Posterior cingulate gyrus (tissue), 11 donors: ENCODE measurements at regions not wholly inside any gene's neighbourhood (a gene's known extent, or its start where the extent isn't known, plus 50 kb on each side); places are given as distances from the start of the nearest gene placed in this dataset.

ENCODE experiments used
- DNase-seq, 10 donors: peaks; one replicate each; pipeline versions ENCODE4 v3.0.0 to v3.0.0-alpha.2; 2020 to 2021; ENCODE audit warnings: mixed read lengths in 3 of 10
- intact Hi-C: fragments of 100-400 bp; cut with DNase I; formaldehyde crosslinking; loops from one replicate; pipeline ENCODE4 v1.15.1; 2023

DNA sequence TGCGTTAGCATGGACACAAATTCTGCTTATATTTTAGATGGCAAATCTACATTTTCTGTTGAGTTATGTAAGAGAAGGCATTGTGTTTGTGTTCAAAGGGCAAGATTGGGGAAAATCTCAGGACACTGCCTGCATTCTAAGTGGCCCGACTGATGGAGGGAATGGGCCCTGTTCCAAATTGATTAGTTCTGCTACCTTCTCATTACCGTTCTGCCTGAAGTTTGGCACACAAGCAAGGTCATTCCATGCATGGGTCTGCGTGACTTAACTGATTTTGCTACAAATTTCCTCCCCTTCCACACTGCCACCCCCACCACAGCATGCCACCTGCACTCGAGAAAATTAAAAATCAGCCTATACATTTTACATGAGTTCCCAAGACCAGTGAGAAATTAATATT lies 409.9 kb downstream of the BRINP1 start:
- DNase-seq: no peak
- intact Hi-C loops: no loop called here

DNA sequence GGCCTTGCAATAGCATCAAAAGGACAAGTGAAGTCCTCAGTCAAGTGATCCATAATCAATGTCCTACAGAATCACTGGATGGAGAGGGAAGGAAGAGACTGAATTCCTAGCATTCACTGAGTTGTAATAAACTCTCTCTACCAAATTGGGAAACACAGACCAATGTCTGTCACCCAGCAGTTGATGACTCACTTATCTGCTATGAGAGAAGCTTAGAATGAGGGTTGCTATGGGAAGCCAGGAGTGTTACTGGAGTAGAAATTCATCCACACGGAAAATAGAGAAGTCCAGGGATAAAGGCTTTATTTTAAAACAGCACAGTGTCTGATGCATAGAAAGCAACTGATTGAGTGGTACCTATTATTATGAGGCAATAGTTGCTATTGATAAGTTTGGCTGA lies 407.4 kb downstream of the BRINP1 start:
- intact Hi-C loops: no loop called here
- no peak for DNase-seq

- peak in 3 of 10 donors; percentile 7 to 67 (median 54) for DNase-seq
- intact Hi-C loops: no loop called here
Observed at GRCh38 chr9:118962426-118962825, 406.8 kb downstream of the BRINP1 start.

DNA sequence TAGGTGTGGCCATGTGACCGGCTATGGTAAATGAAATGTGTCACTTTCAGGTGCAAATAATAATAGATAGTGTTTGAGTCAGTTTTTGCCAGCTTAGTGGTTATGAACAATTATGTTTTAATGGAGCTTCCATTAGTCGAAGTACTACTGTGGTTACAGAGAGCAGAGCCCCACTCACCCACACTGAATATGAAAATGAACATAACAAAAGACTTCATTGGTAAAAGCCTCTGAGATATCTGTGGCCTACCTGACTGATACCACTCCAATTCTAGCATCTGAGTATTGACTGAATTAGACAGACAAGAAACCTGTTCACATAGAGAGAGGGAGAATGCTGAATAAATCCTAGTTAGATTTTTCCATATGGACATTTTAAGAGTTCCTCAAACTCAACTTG lies 405.6 kb downstream of the BRINP1 start:
- intact Hi-C loops: no loop called here

DNA sequence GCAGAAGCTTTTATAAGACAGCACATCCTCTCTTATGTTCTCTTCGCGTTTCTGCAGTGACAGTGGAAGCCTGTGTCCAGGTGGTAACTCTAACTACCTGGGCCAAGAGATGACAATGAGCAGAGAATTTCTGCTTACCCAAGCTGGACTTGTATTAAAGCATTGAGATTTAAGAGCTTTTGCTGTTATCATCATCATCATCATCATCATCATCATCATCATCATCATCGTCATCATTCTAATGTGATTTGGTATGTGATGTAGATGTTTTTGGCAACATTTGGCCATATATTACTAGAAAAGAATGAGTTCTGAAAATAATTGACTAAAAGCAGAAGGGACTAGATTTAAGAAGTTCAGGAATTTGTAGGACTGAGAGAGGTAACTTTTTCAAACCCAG lies 401.3 kb downstream of the BRINP1 start:
- intact Hi-C loops: no loop called here

More for the DNA sequence above, 405.6 kb downstream of the BRINP1 start:
- no peak for DNase-seq

DNA sequence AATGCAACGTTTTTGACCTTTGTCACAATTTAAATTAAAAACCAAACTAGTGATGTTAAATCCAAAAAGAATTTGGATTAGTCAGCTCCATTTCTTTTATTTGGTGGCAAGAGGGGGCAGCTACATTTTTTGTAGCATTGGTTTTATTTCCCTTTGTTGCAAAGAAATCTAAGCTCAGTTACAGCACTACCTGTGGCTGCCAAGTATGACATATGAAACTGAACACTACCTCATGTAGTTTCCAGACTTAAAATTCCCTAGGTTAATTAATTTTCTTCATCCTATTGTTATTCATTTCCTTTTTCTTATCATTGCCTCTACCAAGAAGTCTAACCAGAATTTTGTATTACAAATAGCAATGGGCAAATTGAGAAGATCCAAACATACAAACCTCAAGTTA lies 393.5 kb downstream of the BRINP1 start:
- intact Hi-C loops: no loop called here
- DNase-seq: no peak

More for the DNA sequence above, 401.3 kb downstream of the BRINP1 start:
- no peak for DNase-seq

GRCh38 chr9:118976160-118976559 lies 393.1 kb downstream of the BRINP1 start:
- no peak for DNase-seq
- intact Hi-C loops: no loop called here

GRCh38 chr9:118984607-118985006 lies 384.6 kb downstream of the BRINP1 start:
- intact Hi-C loops: no loop called here
- DNase-seq: no peak

GRCh38 chr9:118985851-118986250 lies 383.4 kb downstream of the BRINP1 start:
- intact Hi-C loops: no loop called here
- no peak for DNase-seq

GRCh38 chr9:118987167-118987566 lies 382.1 kb downstream of the BRINP1 start:
- DNase-seq: no peak

DNA sequence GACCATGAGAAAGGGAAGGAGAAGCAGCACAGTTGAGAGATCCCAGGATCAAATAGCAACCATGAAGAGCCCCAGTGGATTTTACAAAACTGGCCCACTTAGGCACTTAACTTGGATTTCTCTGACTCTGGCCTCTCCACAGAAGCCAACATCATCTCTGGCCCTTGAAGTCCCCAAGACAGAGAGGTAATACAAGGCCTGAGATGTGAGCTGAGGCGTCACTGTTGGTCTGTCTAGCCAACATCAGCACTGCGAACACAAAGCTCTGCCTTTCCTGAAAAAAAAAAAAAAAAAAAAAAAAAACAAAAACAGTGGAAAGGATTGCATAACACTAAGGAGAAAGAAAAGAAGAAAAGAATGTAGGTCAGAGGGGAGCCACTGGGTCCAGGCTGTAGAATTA lies 378.3 kb downstream of the BRINP1 start:
- intact Hi-C loops: no loop called here
- no peak for DNase-seq

More at GRCh38 chr9:118987167-118987566, 382.1 kb downstream of the BRINP1 start:
- intact Hi-C loops: no loop called here

- intact Hi-C loops: no loop called here
- DNase-seq: no peak
Observed at GRCh38 chr9:118991366-118992285, 377.6 kb downstream of the BRINP1 start.

GRCh38 chr9:118992813-118993794 lies 376.1 kb downstream of the BRINP1 start:
- intact Hi-C loops: no loop called here
- DNase-seq: no peak

DNA sequence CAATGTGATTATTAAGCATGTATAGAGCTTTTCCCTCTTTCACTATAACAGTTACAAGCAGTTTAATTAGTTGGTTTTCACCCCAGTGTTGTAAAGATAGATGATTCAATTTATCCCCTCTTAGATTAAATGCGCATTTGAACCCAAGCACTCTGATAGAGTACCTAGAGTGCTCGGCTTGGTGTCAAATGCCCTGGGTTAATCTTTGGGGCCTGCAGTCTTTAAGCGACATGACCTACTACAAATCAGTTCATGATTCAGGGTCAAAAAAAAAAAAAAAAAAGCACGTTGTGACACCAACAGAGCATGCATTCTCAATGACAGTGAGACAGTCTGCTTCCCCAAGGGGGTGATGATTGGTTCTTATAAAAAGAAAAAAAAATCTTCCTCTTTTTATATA lies 375.3 kb downstream of the BRINP1 start:
- no peak for DNase-seq
- intact Hi-C loops: no loop called here

GRCh38 chr9:119002491-119002890 lies 366.7 kb downstream of the BRINP1 start:
- intact Hi-C loops: no loop called here
- DNase-seq: no peak

- DNase-seq: peak in 2 of 10 donors; percentile 71 to 79
- intact Hi-C loops: no loop called here
Observed at GRCh38 chr9:119003201-119003611, 366.0 kb downstream of the BRINP1 start.

DNA sequence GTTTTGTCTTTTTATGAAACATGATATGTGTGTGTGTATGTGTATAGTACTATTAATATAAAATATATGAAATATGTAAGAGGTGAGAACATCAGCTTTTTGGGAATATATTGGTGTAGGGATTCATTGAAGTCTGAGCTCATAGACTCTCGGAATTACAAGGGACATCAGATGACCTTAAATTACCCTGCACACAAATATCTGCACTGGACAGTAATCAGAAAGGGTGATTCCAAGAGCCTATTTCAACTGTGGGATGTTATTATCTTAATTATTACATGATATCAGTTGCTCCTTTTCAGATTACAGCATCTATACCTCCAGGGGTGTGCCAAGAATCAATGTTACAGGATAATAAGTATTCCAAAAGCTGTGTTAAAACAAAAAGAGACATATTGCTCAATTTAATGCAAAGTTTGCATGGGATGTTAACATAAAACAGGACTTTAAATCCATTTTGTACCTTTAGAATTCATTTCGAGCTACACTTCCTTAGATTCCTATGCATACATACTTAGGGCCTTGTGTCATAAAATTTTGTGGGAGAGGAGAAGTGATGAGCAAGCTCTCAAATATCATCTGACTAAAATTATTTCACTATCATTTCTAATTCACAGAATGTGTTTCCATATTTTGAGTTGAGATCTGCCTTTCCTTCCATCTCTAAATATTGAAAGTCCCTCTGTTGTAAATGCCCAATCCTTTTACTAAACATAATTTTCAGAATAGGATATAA lies 365.2 kb downstream of the BRINP1 start:
- no peak for DNase-seq
- intact Hi-C loops: no loop called here

DNA sequence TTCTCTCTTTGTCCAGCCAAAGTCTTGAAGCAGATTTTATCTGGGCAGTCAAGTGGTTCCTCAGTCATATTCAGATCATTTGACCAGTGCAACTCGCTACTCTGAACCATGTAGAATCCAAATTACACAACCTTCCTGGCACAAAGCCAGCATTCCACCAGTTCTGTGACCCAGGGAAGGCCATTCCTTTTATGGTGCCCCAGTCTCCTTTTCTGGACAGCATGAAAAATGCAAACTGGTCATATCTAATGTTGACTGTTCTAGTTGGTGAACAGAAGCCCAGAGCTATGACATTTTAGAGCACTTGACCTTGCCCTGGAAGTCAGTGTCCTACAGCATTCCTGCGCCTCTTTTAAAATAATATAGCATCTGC lies 364.6 kb downstream of the BRINP1 start:
- no peak for DNase-seq
- intact Hi-C loops: no loop called here

DNA sequence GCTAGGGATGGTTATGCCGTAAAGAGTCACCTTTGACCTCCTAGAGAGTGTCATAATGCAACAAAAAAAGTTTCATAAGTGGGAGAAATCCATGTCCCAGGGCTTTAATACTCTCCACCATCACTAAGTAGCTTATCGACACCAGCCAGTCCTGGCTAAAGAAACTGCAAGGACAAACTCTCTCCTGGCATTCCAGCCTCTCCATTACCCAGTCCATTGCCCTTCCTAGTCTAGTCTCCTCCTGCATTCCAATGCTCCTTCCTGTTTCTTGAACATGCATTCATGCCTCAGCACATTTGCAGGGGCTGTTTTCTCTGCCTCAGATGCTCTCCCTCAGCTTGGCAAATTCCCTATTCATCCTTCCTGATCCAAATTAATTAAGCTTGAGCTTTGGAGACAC lies 364.1 kb downstream of the BRINP1 start:
- no peak for DNase-seq
- intact Hi-C loops: no loop called here

DNA sequence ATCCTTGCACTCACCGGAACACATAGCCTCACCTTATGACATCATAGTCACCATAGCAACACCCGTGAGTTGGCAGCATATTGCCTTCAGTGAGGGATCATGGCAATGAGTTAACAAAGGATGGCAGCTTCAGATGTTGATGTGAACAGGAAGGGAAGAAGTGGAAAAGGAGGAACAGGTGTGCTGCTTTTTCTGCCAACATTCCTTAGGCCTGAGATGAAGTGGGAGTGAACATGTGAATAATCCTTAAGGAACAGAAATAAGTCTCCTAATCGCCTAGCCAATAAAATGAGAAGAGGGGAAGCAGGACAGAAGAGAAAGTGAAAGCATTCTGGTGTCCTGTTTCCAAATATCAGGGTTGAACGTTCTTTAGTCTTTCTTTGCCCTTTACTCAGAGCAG lies 360.0 kb downstream of the BRINP1 start:
- DNase-seq: no peak
- intact Hi-C loops: no loop called here
